Panc1 (cell line): ENCODE measurements at regions not wholly inside any gene's neighbourhood (a gene's known extent, or its start where the extent isn't known, plus 50 kb on each side); places are given as distances from the start of the nearest gene placed in this dataset.
"Not testable (repeated sequence)": the region's sequence is repeated elsewhere in the genome, so short reads cannot be mapped to it uniquely, and the experiment has no call there.

Source experiments
- ATAC-seq: fragments of 200-7000 bp; cut with Tn5 transposase; 2 replicates; pipeline ENCODE4 v1.9.1; 2020; ENCODE audit warnings: mild to moderate bottlenecking, moderate library complexity
- BruUV-seq: library from RNA; stranded (reverse); fragments of 400-500 nt; replicated peaks from 2 replicates; lab custom pipeline; 2021; lab: Mats Ljungman, UMichigan
- CTCF ChIA-PET: fragments of 300-600 bp; sonication (Branson Sonifier 250); formaldehyde crosslinking; loops from one replicate; lab custom pipeline; 2022; ENCODE audit warnings: antibody characterized with exemption; lab: Charles Lee
- POLR2A ChIA-PET: fragments of 300-600 bp; sonication (Branson Sonifier 250); formaldehyde crosslinking; loops from one replicate; lab custom pipeline; 2022; ENCODE audit warnings: antibody characterized with exemption; lab: Charles Lee
- DNase-seq: peaks from one replicate; pipeline ENCODE4 v3.0.0-alpha.2; 2010; ENCODE audit warnings: low read depth, low spot score
- H3K27ac ChIP-seq: 2 replicates; pipeline ENCODE4 v1.5.1; 2011; ENCODE audit warnings: mild to moderate bottlenecking, low read length, inconsistent platforms
- H3K27me3 ChIP-seq: fragments of 200-500 bp; sonication (Bioruptor generic); 2 replicates; pipeline ENCODE4 v1.6.0; 2014; ENCODE audit warnings: low read length, inconsistent platforms; ENCODE audit not compliant: control insufficient read depth, insufficient read depth
- H3K36me3 ChIP-seq: fragments of 200-500 bp; sonication (Bioruptor generic); 2 replicates; pipeline ENCODE4 v1.5.1; 2014; ENCODE audit warnings: inconsistent platforms, mild to moderate bottlenecking, low read length, moderate library complexity; ENCODE audit not compliant: control insufficient read depth, insufficient read depth
- H3K4me1 ChIP-seq: 2 replicates; pipeline ENCODE4 v1.5.1; 2011; ENCODE audit warnings: inconsistent platforms, mild to moderate bottlenecking, low read length, moderate library complexity; ENCODE audit not compliant: control insufficient read depth, insufficient read depth
- H3K4me3 ChIP-seq, 2 experiments: 2 replicates each; pipeline ENCODE4 v1.5.1; 2011 to 2012; ENCODE audit warnings: low read depth in 2 of 2, low read length in 2 of 2, mild to moderate bottlenecking in 2 of 2, inconsistent platforms in 1 of 2, moderate library complexity in 1 of 2
- H3K9me3 ChIP-seq: fragments of 200-500 bp; sonication (Bioruptor generic); 2 replicates; pipeline ENCODE4 v1.5.1; 2014; ENCODE audit warnings: low read depth, mild to moderate bottlenecking, inconsistent platforms, low read length, moderate library complexity; ENCODE audit not compliant: control insufficient read depth, insufficient read depth
- CTCF ChIP-seq: fragments of 450-650 bp; IDR thresholded peaks from 2 replicates; pipeline ENCODE4 v1.5.1; 2017; ENCODE audit warnings: mild to moderate bottlenecking
- POLR2AphosphoS5 ChIP-seq: IDR thresholded peaks from 2 replicates; pipeline ENCODE4 v1.6.1; 2012; ENCODE audit warnings: mild to moderate bottlenecking, low read depth, low read length, moderate library complexity
- REST ChIP-seq, 2 experiments: IDR thresholded peaks; 2 replicates each; pipeline ENCODE4 v1.6.1; 2011 to 2012; ENCODE audit warnings: low read depth in 2 of 2, control low read depth in 1 of 2, low read length in 1 of 2, mild to moderate bottlenecking in 1 of 2, moderate library complexity in 1 of 2; ENCODE audit not compliant: insufficient read depth in 1 of 2
- SIN3A ChIP-seq: IDR thresholded peaks from 2 replicates; pipeline ENCODE4 v1.6.1; 2012; ENCODE audit warnings: low read depth, mild to moderate bottlenecking, low read length, moderate library complexity, borderline replicate concordance; ENCODE audit not compliant: insufficient read depth
- TCF7L2 ChIP-seq: IDR thresholded peaks from 2 replicates; pipeline ENCODE4 v1.6.1; 2011; ENCODE audit warnings: mild to moderate bottlenecking, low read depth, low read length, inconsistent platforms
- in situ Hi-C: cut with HindIII; loops from 2 replicates; pipeline ENCODE4 v1.10.0; 2016; ENCODE audit warnings: low sequenced_read_pairs, low pct_unique_long_range_greater_than_20kb
- intact Hi-C: fragments of 100-400 bp; cut with micrococcal nuclease; formaldehyde crosslinking; loops from one replicate; pipeline ENCODE4 v1.10.0; 2022; ENCODE audit not compliant: unreplicated experiment

- ATAC-seq (no peak), DNase-seq (no peak)
- no TSS peak for BruUV-seq
- H3K4me1 ChIP-seq, result no peaks in the 10 kb centered on the region
- CTCF ChIA-PET, result no interaction called here
- no peaks in the 10 kb centered on the region for H3K27me3 ChIP-seq
- in situ Hi-C loops, result no loop called here
- POLR2A ChIA-PET, result no interaction called here
- no peak overlapping the region for H3K4me3 ChIP-seq
- no peak overlapping the region for H3K27ac ChIP-seq
- no peak for TF ChIP-seq POLR2AphosphoS5
- no peak for TF ChIP-seq TCF7L2
- TF ChIP-seq CTCF, result no peak
- TF ChIP-seq REST (IDR thresholded peaks at IDR 0.05; ENCODE audit: insufficient read depth in 1 of 2, low read depth in 2 of 2, low read length in 1 of 2), result no peak
- no peak for TF ChIP-seq SIN3A
- H3K36me3 ChIP-seq, result no peaks in the 10 kb centered on the region
- no peaks in the 10 kb centered on the region for H3K9me3 ChIP-seq
- intact Hi-C loops, result no loop called here
These were observed 245.5 kb upstream of the DDHD1 start for GRCh38 chr14:53398616-53399015.

- H3K27ac ChIP-seq, BruUV-seq, H3K4me3 ChIP-seq, H3K27me3 ChIP-seq, H3K4me1 ChIP-seq, H3K36me3 ChIP-seq, in situ Hi-C loops, intact Hi-C loops, POLR2A ChIA-PET, H3K9me3 ChIP-seq, DNase-seq, CTCF ChIA-PET, ATAC-seq: not testable (repeated sequence)
These were observed 242.1 kb upstream of the DDHD1 start for GRCh38 chr14:53395267-53395666.

GRCh38 chr14:53391631-53392285, 238.6 kb upstream of the DDHD1 start:
- TF ChIP-seq SIN3A, result no peak
- ChIA-PET POLR2A (no interaction called here), CTCF (no interaction called here)
- Histone ChIP-seq H3K4me1 (no peaks in the 10 kb centered on the region), H3K36me3 (no peaks in the 10 kb centered on the region), H3K27me3 (no peaks in the 10 kb centered on the region), H3K4me3 (no peak overlapping the region), H3K27ac (no peak overlapping the region), H3K9me3 (no peaks in the 10 kb centered on the region)
- DNase-seq (no peak), ATAC-seq (no peak)
- in situ Hi-C loops, result no loop called here
- intact Hi-C loops, result no loop called here
- BruUV-seq, result no TSS peak
